ENCODE measurements at regions not wholly inside any gene's neighbourhood (a gene's known extent, or its start where the extent isn't known, plus 50 kb on each side); places are given as distances from the start of the nearest gene placed in this dataset.

GRCh38 chr14:96663076-96663475 lies 134.1 kb upstream of the VRK1 start:
- DNase-seq (no peak), ATAC-seq (no peak)
- Mint-ChIP-seq H3K4me1 (ENCODE audit: low read depth) (no peaks in the 10 kb centered on the region), H3K4me3 (no peak overlapping the region), H3K36me3 (ENCODE audit: low read depth) (no peaks in the 10 kb centered on the region), H3K9me3 (peaks cover 4% of the 10 kb centered on the region), H3K27me3 (peaks cover 41% of the 10 kb centered on the region), H3K27ac (no peak overlapping the region)
- CTCF ChIA-PET, result no interaction called here
- intact Hi-C loops (cut with micrococcal nuclease), result no loop called here
- POLR2A ChIA-PET, result no interaction called here
- TF ChIP-seq, protein P1, sequence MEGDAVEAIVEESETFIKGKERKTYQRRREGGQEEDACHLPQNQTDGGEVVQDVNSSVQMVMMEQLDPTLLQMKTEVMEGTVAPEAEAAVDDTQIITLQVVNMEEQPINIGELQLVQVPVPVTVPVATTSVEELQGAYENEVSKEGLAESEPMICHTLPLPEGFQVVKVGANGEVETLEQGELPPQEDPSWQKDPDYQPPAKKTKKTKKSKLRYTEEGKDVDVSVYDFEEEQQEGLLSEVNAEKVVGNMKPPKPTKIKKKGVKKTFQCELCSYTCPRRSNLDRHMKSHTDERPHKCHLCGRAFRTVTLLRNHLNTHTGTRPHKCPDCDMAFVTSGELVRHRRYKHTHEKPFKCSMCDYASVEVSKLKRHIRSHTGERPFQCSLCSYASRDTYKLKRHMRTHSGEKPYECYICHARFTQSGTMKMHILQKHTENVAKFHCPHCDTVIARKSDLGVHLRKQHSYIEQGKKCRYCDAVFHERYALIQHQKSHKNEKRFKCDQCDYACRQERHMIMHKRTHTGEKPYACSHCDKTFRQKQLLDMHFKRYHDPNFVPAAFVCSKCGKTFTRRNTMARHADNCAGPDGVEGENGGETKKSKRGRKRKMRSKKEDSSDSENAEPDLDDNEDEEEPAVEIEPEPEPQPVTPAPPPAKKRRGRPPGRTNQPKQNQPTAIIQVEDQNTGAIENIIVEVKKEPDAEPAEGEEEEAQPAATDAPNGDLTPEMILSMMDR (IDR thresholded peaks at IDR 0.05), result no peak

DNA sequence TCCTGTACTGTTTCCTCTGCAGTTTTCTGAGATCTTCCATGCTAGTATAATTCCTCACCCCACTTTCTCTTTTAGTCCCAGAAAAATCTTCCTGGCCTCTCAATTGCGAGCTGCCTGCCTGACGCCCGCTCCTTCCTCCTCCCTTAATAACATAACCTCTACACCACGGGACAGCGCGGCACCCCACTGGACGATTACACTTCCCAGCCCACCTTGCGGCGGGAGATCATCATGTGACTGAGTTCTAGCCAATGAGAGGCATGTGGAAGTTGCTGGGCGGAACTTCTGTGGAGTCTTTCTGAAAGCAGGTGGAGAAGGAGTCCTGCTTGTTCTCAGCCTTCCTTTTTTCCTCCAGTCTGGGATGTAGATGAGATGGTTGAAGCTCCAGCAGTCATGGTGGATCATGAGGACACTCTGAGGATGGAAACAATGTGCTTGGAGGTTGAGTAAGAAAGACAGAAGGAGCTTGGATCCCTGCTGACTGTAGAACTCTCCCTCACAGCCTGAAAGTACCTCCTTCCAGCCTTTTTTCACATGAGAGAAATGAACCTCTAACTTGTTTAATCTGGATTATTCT lies 133.6 kb upstream of the VRK1 start:
- ChIA-PET POLR2A (no interaction called here), CTCF (no interaction called here)
- Mint-ChIP-seq H3K27me3 (peaks cover 42% of the 10 kb centered on the region), H3K36me3 (ENCODE audit: low read depth) (no peaks in the 10 kb centered on the region), H3K9me3 (peaks cover 3% of the 10 kb centered on the region), H3K4me3 (no peak overlapping the region), H3K27ac (no peak overlapping the region), H3K4me1 (ENCODE audit: low read depth) (no peaks in the 10 kb centered on the region)
- intact Hi-C loops (cut with micrococcal nuclease), result no loop called here
- TF ChIP-seq, protein P1 (IDR thresholded peaks at IDR 0.05), result no peak
- ATAC-seq (no peak), DNase-seq (no peak)

DNA sequence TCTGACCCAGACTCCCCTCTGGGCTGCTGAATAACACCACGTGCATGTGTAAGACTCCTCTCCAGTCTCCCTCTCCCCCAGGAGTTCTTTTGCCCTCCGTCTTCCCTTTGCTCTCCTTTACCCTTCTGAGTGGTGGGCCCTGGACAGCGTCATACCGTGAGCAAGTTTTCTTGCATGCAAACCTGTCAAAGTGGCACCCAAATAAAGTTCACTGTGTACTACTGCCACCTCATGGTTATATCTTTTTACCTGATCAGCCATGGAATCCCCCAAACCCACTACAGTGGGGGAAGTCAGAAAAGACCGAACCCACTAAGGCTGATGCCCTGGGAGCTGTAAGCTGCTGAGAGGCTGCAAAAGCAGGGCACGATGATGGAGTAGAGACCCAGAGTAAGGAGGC lies 131.1 kb upstream of the VRK1 start:
- Mint-ChIP-seq H3K27ac (no peak overlapping the region), H3K27me3 (peaks cover 32% of the 10 kb centered on the region), H3K9me3 (no peaks in the 10 kb centered on the region), H3K36me3 (ENCODE audit: low read depth) (no peaks in the 10 kb centered on the region), H3K4me3 (no peak overlapping the region), H3K4me1 (ENCODE audit: low read depth) (no peaks in the 10 kb centered on the region)
- ChIA-PET POLR2A (no interaction called here), CTCF (no interaction called here)
- TF ChIP-seq, protein P1 (IDR thresholded peaks at IDR 0.05), result no peak
- intact Hi-C loops (cut with micrococcal nuclease), result no loop called here
- no peak for ATAC-seq
- no peak for DNase-seq

DNA sequence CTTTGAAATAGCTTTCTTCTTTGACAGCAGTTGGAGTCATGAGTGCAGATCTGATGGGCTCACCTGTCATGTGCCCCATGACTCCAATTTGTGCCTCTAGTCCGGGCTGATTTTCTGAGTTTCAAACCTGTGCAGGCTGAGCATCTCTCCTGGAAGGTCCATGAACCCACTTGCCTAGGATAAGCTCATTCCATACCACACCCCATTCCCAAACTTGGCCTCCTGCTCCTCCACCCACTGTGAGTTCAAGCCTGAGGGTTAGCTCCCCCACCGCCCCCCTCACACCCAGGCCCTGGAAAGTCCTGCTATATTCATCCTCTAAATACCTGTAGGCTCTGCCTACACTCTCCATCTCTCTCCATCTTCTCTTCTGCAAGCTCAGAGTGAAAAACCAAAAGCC lies 126.8 kb upstream of the VRK1 start:
- Mint-ChIP-seq H3K36me3 (ENCODE audit: low read depth) (no peaks in the 10 kb centered on the region), H3K4me3 (no peak overlapping the region), H3K27me3 (peaks cover 20% of the 10 kb centered on the region), H3K9me3 (no peaks in the 10 kb centered on the region), H3K4me1 (ENCODE audit: low read depth) (no peaks in the 10 kb centered on the region), H3K27ac (no peak overlapping the region)
- ChIA-PET CTCF (no interaction called here), POLR2A (no interaction called here)
- intact Hi-C loops (cut with micrococcal nuclease), result no loop called here
- no peak for ATAC-seq
- DNase-seq, result no peak
- TF ChIP-seq, protein P1 (IDR thresholded peaks at IDR 0.05), result no peak

GRCh38 chr14:96671218-96671617 lies 126.0 kb upstream of the VRK1 start:
- POLR2A ChIA-PET, result no interaction called here
- TF ChIP-seq, protein P1 (IDR thresholded peaks at IDR 0.05), result no peak
- no peak overlapping the region for H3K27ac Mint-ChIP-seq
- no peak for DNase-seq
- ATAC-seq, result no peak
- no peak overlapping the region for H3K4me3 Mint-ChIP-seq
- CTCF ChIA-PET, result no interaction called here
- no peaks in the 10 kb centered on the region for H3K9me3 Mint-ChIP-seq
- intact Hi-C loops (cut with micrococcal nuclease), result no loop called here
- no peaks in the 10 kb centered on the region for H3K4me1 Mint-ChIP-seq (ENCODE audit: low read depth)
- no peaks in the 10 kb centered on the region for H3K36me3 Mint-ChIP-seq (ENCODE audit: low read depth)
- H3K27me3 Mint-ChIP-seq, result peaks cover 17% of the 10 kb centered on the region

Data from activated CD8-positive, alpha-beta T cell treated with anti-CD3 and anti-CD28 coated beads for 36 hours (primary cell).